ENCODE measurements at regions not wholly inside any gene's neighbourhood (a gene's known extent, or its start where the extent isn't known, plus 50 kb on each side); places are given as distances from the start of the nearest gene placed in this dataset.

DNA sequence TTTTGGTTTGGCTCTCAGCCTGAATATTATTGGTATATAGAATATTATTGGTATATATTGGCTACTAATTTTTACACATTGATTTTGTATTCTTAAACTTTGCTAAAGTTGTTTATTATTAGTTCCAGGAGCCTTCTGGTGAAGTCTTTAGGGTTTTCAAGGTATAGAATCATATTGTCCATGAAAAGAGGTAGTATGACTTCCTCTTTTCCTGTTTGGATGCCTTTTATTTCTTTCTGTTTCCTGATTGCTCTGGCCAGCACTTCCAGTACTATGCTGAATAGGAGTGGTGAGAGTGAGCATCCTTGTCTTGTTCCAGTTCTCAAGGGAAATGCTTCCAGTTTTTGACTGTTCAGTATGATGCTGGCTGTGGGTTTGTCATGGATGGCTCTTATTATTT is 107.3 kb upstream of the LIPC start:
- no peak for DNase-seq (ENCODE audit: low read depth in 3 of 3, low spot score in 1 of 3)

DNA sequence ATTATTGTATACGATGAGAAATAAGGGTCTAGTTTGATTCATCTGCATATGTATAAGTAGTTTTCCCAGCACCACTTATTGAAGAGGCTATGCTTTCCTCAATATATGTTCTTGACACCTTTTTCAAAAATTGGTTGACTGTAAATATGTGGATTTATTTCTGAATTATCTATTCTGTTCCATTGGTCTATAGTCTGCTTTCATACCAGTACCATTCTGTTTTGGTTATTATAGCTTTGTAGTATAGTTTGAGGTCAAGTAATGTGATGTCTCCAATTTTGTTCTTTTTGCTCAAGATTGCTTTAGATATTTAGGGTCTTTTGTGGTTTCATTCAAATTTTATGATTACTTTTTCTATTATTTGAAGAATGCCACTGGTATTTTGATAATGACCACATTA is 103.8 kb upstream of the LIPC start:
- no peak for DNase-seq (ENCODE audit: low read depth in 3 of 3, low spot score in 1 of 3)

DNA sequence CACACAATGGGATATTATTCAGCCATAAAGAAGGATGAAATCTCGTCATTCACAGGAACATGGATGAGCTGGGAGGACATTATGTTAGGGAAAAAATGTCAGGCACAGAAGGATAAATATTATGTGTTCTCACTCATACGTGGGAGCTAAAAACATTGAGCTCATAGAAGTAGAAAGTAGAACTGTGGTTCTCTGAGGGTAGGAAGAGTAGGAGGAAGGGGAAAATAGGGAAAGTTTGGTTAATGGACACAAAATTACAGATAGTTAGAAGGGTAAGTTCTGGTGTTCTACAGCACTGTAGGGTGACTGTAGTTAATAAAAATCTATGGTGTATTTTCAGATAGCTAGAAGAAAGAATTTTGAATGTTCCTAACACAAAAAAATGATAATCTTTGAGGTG is 102.6 kb upstream of the LIPC start:
- no peak for DNase-seq (ENCODE audit: low read depth in 3 of 3, low spot score in 1 of 3)

DNA sequence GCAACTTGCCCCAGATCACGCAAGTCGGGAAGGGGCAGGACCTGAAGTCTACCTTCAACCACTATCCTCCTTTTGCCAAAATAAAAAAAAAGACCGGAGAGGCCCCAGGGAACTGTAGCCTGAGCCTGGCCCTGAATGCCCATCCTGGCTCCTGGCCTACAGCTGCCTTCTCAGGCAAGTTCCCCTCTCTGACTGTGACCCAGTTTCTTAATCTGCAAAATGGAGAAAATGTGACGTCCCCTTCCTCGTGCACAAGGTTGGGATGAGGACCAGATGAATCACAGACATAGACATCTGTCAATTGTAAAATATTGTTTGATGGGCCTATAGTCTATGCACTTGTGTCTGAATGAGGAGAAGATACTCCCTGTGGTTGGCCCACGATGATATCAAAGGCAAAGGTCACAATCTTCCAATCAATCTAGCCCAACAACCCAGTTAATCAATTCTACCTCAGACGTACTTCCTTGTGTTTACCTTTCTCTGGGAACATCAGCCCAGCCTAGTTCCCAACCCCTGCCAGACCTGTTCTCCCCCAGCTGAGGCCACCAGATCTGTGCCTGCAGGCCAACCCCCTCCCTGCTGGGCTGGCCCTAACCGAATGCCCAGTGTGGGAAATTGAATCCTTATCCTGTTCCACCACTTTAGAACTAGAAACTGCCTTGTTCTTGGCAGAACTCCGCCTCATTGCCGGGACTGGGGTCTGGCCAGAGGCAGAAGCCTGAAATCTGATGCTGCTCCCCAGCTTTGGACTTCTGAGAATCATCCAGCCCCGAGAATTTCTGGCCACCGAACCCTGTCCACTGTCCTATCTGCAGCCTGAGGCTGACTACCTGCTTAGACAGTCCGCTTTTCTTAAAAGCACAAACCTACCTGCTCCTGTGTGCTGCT is 101.8 kb upstream of the LIPC start:
- no peak for DNase-seq (ENCODE audit: low read depth in 3 of 3, low spot score in 1 of 3)

DNA sequence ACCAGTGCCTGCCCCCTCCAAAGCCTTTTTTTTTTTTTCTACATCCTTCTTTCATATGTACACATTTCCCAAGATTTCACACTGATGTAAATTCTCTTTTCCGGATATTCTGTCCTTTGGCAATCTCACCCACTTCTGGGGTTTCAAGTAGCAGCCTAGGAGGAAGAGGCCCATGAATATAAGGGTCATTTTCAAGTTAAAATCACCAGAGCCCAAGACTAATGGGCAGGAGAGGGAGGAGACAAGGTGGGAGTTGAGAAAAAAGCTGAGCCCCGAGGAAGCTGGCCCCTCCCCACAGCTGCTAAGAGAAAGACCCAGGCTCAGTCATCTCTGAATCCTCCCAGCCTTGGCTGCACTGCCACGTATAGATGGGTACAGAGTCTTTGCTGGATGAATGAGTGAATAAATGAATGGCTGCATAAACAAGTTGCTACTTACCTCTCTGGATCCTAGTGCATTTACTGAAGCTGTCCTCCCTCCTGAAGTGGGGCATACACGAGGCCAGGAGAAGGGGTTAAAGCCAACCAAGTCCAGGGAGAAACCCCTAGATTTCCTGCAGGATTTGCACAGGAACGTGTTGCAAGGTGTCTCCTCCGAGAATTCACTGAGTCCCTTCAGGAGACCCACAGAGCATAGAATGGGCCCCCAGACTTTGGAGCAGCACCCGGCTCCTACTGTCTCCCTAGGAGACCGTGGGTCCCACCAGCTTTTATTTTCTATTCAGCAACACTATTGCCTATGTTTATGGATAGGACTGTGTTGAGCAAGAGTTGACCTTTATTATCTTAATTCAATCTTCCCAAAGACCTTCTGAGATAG is 100.8 kb upstream of the LIPC start:
- DNase-seq (ENCODE audit: low read depth in 3 of 3, low spot score in 1 of 3), result no peak

DNA sequence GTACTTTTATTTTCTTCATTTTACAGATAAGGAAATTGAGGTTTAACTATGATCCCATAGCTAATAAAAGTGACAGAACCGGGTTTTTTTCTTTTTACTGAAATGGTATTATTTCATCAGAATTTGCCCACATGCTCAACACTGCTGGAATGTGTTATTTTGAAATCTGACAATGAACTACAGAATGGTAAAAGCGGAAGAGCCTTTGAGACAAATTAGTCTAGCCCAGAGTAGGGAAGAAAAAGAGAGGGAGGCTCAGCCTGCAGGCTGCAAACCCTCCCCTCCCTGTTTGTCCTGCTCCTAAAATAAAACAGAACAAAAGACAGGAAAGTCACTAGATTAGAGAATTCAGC is 100.3 kb upstream of the LIPC start:
- DNase-seq (ENCODE audit: low read depth in 3 of 3, low spot score in 1 of 3), result no peak

DNA sequence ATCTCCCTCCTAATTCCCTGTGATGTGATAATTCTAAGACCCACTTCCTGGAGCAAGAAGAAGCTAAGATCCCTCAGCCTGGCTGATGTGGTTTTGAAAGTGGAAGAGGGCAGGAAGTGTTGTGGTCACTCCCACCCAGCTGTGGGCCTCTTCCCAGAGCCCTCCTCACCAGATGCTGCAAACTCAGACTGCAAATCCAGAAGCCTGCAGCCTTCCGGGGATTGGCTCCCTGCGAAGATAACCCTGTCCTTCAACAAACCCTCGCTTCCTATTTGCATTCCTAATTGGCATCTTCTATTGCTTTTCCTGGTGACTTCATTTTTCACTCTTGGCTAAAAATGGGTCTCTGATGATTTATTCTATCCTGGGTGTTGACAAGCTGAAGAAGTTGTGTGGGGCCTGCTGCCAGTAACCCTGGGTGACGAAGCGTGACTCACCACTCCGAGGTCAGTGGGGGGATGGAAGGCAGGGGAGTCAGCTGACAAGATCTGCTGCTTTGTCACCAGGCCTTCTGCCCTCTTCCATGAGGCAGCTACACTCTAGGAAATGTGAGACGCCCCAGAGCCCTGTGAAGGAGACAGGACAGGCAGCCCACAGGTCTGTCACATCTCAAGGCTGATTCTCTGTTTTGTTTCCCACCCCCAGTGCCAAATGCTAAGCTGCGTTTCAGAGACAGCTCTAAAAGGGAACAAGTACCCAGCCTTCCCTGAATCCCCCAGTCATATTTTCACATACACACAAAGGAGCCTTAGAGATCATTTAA is 99.7 kb upstream of the LIPC start:
- DNase-seq (ENCODE audit: low read depth in 3 of 3, low spot score in 1 of 3), result peak; percentile 54 to 70 (median 65)

DNA sequence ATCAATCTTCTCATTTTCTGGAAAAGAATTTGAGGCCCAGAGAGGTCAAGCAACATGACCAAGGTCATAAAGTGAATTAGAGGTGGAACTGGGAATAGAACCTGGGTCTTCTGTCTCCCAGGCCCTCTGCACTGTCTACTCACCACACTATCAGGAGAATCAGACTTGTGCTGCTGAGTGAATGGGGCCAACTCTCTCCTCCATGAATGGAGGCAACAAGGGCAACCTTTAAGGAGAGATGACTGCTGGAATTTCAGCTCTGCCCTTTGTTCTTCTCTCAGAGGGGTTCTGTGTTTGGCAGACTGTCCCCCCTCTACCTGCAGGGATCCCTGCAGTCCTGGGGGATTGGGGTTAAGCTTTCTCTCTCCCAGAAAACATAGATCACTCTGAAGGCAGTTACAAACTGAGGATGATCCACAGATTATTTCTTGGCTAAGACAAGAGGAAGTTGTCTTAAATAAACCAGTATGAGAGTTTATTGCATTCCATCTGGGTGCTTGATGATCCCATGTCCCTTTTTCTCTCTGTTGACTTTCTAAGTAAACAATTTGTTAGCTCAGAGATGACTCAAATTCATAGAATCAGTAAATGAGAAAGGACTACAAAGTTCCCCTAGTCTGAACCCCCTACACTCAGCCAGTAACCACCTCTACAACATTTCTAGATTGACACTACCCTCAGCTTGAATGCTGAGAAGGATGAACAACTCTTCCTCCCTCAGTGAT is 99.0 kb upstream of the LIPC start:
- DNase-seq (ENCODE audit: low read depth in 3 of 3, low spot score in 1 of 3), result no peak

DNA sequence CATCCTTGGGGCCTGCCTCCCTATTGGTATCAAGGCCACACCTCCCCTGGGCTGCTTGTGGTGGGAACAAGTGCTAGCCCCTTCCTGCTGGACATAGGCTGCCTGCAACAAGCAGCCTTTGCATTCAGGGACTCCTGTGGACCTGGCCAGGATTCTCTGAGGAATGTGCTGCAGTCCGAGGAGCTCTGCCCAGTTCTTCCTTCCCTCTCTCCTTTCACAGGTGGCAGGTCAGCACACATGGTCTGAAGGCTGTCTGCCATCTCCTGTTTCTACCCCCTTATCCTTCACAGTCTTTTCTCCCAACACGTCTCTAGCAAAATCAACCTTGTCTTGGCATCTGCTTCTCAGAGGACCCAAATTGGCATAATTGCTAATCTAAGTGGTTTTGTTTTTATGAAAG is 97.0 kb upstream of the LIPC start:
- no peak for DNase-seq (ENCODE audit: low read depth in 3 of 3, low spot score in 1 of 3)

DNA sequence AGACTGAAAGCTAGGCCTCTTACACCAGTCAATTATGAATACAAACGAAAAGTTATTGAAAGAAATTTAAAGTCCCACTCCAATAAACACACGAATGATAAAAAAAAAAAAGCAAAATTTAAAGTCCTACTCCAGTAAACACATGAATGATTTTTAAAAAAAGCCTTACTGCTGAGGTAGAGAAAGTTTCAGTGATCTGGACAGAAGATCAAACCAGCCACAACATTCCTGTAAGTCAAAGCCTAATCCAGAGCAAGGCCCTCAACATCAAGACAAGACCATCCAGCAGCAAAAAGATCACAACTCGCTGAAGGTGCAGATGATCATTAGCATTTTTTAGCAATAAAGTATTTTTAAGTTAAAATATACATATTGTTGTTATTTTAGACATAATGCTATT is 95.6 kb upstream of the LIPC start:
- DNase-seq (ENCODE audit: low read depth in 3 of 3, low spot score in 1 of 3), result no peak

DNA sequence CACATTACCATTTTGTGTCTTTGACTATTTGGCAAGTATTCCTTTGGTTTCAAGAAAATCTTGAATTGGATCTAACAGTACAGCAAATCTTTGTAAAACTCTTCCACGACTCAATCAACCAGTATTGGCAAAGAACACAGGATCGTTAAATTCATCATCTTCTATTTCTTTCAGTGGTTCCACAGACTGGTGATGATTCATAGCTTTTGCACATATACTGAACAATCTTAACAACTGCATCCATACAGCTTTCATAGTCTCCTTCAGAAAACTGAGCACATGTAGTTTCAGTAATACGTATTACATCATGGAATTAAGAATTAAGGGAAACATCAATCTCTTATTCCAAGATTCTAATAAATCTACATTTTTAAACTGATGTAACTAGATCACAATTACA is 91.6 kb upstream of the LIPC start:
- DNase-seq (ENCODE audit: low read depth in 3 of 3, low spot score in 1 of 3), result no peak

DNA sequence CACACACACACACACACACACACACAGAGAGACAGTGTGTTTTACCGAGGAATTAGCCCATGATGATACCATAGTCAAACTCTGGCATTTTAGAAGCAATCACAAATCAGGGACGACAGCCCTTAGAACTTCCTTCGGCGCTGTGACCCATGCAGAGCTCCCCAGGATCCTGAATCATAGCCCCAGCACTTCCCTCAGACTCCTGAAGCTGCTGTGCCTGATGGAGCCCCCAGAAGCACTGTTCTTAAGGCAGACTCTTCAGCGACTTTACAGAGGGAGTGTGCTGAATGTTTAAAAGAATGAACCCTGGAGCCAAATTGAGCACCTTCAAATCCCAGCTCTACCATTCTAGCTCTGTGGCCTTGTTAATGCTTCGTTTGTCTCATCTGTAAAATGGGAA is 89.3 kb upstream of the LIPC start:
- DNase-seq (ENCODE audit: low read depth in 3 of 3, low spot score in 1 of 3), result no peak

DNA sequence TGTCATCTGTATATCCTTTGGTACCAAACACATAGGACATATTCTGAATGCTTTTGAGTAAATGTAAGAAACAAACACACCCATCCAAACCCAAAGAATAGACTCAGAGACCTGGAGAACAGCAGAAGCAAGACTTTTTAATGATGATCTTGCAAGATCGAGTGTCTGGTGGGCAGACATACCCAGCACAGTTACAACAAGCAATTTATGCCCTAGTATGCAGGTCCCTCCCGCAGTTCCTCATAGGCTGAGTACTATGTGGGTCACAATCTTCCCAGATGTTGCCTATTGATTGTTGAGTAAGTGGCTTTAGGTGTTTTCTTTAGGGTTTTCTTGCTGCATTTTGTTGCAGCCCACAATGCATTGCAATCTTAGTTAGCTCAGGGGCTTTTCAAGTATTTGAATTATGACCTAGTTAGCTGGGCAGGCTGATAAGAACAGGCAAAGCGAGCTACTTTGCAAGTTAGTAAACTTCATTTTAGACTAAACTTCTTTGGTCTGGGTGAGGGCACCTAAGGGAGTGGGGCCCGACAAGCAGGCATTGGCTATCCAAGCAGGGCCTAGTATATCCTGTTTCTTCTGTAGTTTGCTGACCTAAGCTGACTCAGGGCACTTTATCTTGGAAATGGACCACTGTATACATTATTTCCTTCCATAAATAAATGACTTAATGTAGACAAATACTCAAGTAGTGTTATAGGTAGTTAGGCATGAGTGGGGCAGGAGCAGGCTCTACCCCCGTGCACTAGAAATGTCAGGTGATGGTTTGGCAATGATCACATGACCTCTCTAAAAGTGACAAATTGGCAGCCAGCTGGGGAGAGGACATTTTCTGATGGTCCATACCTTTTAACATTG is 87.3 kb upstream of the LIPC start:
- no peak for DNase-seq (ENCODE audit: low read depth in 3 of 3, low spot score in 1 of 3)

DNA sequence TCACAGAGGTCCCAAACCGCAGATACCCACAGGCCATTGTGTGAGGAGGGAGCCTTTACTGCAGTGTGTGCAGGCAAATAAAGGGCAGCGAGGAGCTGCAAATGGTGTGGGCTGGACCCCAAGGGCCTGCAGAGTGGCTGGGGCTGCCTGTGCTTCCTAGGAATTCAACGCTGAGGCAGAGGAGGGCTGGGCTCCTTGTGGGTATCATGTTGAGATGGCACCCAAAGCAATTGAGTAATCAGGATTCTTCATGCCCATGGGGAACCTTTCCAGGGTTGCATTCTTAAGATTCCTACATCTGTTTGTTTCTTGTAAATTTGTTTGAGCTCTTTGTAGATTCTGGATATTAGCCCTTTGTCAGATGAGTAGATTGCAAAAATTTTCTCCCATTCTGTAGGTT is 85.4 kb upstream of the LIPC start:
- no peak for DNase-seq (ENCODE audit: low read depth in 3 of 3, low spot score in 1 of 3)

DNA sequence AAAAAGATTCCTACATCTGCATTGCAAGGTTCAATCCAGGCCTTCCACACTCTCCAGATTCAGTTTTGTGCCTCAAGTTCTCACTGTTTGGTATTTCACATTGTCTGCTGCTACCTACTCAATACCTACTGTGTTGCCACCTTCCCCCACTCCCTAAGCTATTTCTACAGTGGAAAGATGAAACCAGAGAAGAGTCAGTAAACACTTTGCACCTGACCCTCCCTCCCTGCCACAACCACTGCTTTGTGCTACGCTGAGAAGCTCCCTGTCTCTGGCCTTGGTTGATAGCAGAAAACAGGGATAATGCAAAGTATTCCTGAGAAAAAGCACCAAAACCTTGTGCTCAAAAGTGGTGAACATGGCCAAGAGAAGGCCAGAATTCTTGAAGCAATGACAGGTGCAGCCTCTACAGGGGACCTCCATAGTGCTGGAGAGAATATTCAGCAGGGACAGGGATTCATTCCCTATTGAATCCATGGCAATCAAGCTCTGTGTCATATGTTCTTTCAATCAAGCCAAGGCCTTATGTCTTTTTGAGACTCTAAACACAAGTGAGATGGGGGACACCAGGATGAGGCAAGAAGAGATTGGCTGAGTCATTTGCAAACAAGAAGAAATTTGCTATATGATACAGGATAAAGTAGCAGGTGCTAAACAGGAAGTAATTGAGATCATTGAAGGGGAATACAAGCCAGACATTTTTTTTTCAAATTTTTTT is 83.5 kb upstream of the LIPC start:
- DNase-seq (ENCODE audit: low read depth in 3 of 3, low spot score in 1 of 3), result no peak

DNA sequence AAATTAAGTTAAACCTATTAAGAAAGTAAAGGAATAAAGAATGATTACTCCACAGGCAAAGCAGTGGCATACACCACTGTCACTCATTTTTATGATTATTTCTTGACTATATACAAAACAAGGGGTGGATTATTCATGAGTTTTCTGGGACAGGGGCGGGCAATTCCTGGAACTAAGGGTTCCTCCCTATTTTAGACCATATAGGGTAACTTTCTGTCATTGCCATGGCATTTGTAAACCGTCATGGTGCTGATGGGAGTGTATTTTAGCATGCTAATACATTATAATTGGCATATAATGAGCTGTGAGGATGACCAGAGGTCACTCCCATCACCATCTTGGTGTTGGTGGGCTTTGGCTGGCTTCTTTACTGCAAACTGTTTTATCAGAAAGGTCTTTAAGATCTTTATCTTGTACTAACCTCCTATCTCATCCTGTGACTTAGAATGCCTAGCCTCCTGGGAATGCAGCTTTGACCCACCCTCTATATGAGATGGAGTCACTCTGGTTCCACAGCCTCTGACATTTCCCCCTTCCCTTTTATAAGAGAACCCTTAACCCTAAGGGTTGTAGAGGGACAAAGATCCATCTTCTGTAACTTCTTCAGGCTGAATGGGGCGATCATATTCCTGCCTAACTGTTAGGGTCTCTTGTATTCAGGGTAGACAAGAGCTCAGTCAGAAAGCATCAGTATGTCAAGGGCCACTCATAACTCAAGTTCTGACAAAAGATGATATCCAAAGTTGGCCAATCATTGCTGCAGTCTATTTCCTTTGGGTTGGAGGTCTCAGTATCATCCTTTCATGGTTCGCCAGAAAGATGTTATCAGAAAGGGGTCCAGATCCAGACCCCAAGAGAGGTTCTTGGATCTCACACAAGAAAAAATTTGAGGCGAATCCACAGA is 79.5 kb upstream of the LIPC start:
- no peak for DNase-seq (ENCODE audit: low read depth in 3 of 3, low spot score in 1 of 3)

DNA sequence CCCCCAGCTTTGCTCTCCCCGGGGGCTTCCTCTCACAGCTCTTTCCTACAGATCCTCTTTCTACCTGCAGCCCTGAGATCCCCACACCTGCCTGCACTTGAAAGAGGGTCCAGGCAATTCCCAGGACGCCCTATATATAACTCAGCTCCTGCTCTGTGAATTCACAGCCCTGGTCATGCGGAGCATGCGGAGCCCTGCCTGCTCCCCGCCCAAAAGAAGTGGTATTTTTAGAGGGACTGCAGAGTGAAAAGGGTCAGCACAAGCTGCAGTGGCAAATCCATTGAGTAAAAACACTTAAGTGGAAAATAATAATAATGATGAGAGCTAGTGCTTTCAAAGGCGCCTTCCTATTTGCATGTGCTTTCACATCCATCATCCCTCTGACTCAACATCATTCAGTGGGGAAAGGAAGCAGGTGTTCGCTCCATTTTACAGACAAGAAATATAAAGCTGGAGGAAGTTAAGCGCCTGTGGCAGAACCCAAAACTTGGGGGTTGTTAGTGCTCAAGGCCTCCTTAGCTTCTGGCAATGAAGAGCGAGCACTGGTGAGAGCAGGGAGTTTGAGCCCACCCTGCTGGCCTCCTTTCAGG is 76.3 kb upstream of the LIPC start:
- no peak for DNase-seq (ENCODE audit: low read depth in 3 of 3, low spot score in 1 of 3)

DNA sequence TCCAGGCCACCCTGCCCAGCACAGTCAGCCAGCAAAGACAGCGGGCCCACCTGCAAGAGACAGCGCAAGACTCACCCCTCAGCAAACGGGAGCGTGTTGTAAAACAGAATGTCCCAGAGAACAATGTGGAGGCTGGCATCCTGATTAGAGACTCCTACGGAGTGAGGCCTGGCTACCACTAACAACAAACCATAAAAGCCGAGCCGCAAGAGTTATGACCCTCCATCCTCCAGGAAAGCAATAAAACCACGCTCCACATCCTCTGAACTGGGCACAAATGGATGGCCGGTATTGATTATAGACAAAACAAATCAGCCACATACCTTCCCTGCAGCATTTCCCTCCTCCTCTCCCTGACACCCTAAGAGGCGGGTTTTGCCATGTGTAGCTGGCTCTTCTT is 75.8 kb upstream of the LIPC start:
- no peak for DNase-seq (ENCODE audit: low read depth in 3 of 3, low spot score in 1 of 3)

All from stimulated activated CD4-positive, alpha-beta T cell treated with anti-CD3 and anti-CD28 coated beads, TNF-alpha, amount 100 ng/mL, for 1 hour (primary cell).